H9 (cell line): ENCODE measurements at regions not wholly inside any gene's neighbourhood (a gene's known extent, or its start where the extent isn't known, plus 50 kb on each side); places are given as distances from the start of the nearest gene placed in this dataset.

Experiments
- DNase-seq: peaks from one replicate; pipeline ENCODE4 v3.0.0-alpha.2; 2017
- H2AFZ ChIP-seq: one replicate; pipeline ENCODE4 v1.6.1; 2013; ENCODE audit warnings: mild to moderate bottlenecking, low read length, control low read depth, moderate library complexity
- H2AK5ac ChIP-seq: 2 replicates; pipeline ENCODE4 v1.6.1; 2013; ENCODE audit warnings: low read length, control low read depth, mixed read lengths; ENCODE audit not compliant: insufficient read length
- H2BK120ac ChIP-seq: one replicate; pipeline ENCODE4 v1.6.1; 2013; ENCODE audit warnings: low read depth, mild to moderate bottlenecking, low read length, control low read depth, inconsistent platforms; ENCODE audit not compliant: poor library complexity, severe bottlenecking
- H2BK12ac ChIP-seq: 2 replicates; pipeline ENCODE4 v1.6.1; 2013; ENCODE audit warnings: low read length, control low read depth, mixed read lengths, low read depth; ENCODE audit not compliant: insufficient read length
- H2BK15ac ChIP-seq: 2 replicates; pipeline ENCODE4 v1.6.1; 2013; ENCODE audit warnings: low read depth, low read length, control low read depth
- H2BK20ac ChIP-seq: one replicate; pipeline ENCODE4 v1.6.1; 2013; ENCODE audit warnings: low read depth, mild to moderate bottlenecking, low read length, control low read depth, inconsistent platforms; ENCODE audit not compliant: poor library complexity, severe bottlenecking
- H2BK5ac ChIP-seq: 2 replicates; pipeline ENCODE4 v1.6.1; 2013; ENCODE audit warnings: low read length, control low read depth, mixed read lengths; ENCODE audit not compliant: insufficient read length
- H3K14ac ChIP-seq: 2 replicates; pipeline ENCODE4 v1.6.1; 2013; ENCODE audit warnings: low read length, control low read depth; ENCODE audit not compliant: insufficient read depth
- H3K18ac ChIP-seq: 2 replicates; pipeline ENCODE4 v1.6.1; 2013; ENCODE audit warnings: low read depth, mild to moderate bottlenecking, mixed read lengths, low read length, control low read depth; ENCODE audit not compliant: insufficient read length
- H3K23ac ChIP-seq: 2 replicates; pipeline ENCODE4 v1.6.1; 2013; ENCODE audit warnings: low read length, control low read depth, mixed read lengths, low read depth; ENCODE audit not compliant: insufficient read length
- H3K23me2 ChIP-seq: 2 replicates; pipeline ENCODE4 v1.6.1; 2013; ENCODE audit warnings: low read depth, mild to moderate bottlenecking, mixed read lengths, low read length, control low read depth; ENCODE audit not compliant: insufficient read length, poor library complexity, severe bottlenecking
- H3K27ac ChIP-seq: 2 replicates; pipeline ENCODE4 v1.5.1; 2013; ENCODE audit warnings: low read length, control low read depth, mixed read lengths, low read depth; ENCODE audit not compliant: insufficient read length
- H3K27me3 ChIP-seq: 2 replicates; pipeline ENCODE4 v1.6.1; 2013; ENCODE audit warnings: low read length, control low read depth, inconsistent platforms; ENCODE audit not compliant: insufficient read depth
- H3K4ac ChIP-seq: 2 replicates; pipeline ENCODE4 v1.6.1; 2013; ENCODE audit warnings: low read depth, mild to moderate bottlenecking, control low read depth, inconsistent platforms, low read length, moderate library complexity
- H3K4me1 ChIP-seq: 2 replicates; pipeline ENCODE4 v1.6.1; 2013; ENCODE audit warnings: low read length, control low read depth, inconsistent platforms; ENCODE audit not compliant: insufficient read depth
- H3K4me2 ChIP-seq: 2 replicates; pipeline ENCODE4 v1.6.1; 2013; ENCODE audit warnings: low read length, control low read depth, mixed read lengths; ENCODE audit not compliant: insufficient read length, insufficient read depth
- H3K56ac ChIP-seq: 2 replicates; pipeline ENCODE4 v1.6.1; 2013; ENCODE audit warnings: low read depth, mild to moderate bottlenecking, mixed read lengths, low read length, control low read depth; ENCODE audit not compliant: insufficient read length
- H3K79me1 ChIP-seq: 2 replicates; pipeline ENCODE4 v1.6.1; 2013; ENCODE audit warnings: low read depth, mild to moderate bottlenecking, moderate library complexity, low read length, control low read depth, inconsistent platforms; ENCODE audit not compliant: insufficient read depth, poor library complexity, severe bottlenecking
- H3K79me2 ChIP-seq: 2 replicates; pipeline ENCODE4 v1.6.1; 2013; ENCODE audit warnings: low read length, control low read depth, inconsistent platforms; ENCODE audit not compliant: insufficient read depth
- H3K9ac ChIP-seq: 2 replicates; pipeline ENCODE4 v1.6.1; 2013; ENCODE audit warnings: low read length, control low read depth, mixed read lengths; ENCODE audit not compliant: insufficient read length; ENCODE audit errors: extremely low read depth
- H3K9me3 ChIP-seq: one replicate; pipeline ENCODE4 v1.6.1; 2013; ENCODE audit warnings: low read depth, low read length, inconsistent platforms; ENCODE audit not compliant: control insufficient read depth
- H3T11ph ChIP-seq: one replicate; pipeline ENCODE4 v1.6.1; 2013; ENCODE audit warnings: mild to moderate bottlenecking, low read length, control low read depth, inconsistent platforms
- H4K20me1 ChIP-seq: one replicate; pipeline ENCODE4 v1.6.1; 2013; ENCODE audit not compliant: control insufficient read depth, insufficient read length, insufficient read depth
- H4K5ac ChIP-seq: 2 replicates; pipeline ENCODE4 v1.6.1; 2013; ENCODE audit warnings: low read depth, mild to moderate bottlenecking, mixed read lengths, low read length, control low read depth; ENCODE audit not compliant: insufficient read length
- H4K8ac ChIP-seq: replicated peaks from 2 replicates; pipeline ENCODE4 v1.6.1; 2013; ENCODE audit warnings: low read length, control low read depth, mixed read lengths, low read depth; ENCODE audit not compliant: insufficient read length
- H4K91ac ChIP-seq: 2 replicates; pipeline ENCODE4 v1.6.1; 2013; ENCODE audit warnings: low read depth, mild to moderate bottlenecking, moderate library complexity, mixed read lengths, low read length, control low read depth; ENCODE audit not compliant: insufficient read length
- H3K27ac Mint-ChIP-seq, 3 experiments: 2 replicates in 2 of 3; 3 replicates in 1 of 3; pipeline ENCODE4 v1.8.0; 2020 to 2021; ENCODE audit warnings: mixed read lengths in 3 of 3, mild to moderate bottlenecking in 1 of 3, moderate library complexity in 1 of 3
- H3K27me3 Mint-ChIP-seq: 2 replicates; pipeline ENCODE4 v1.8.0; 2021; ENCODE audit warnings: low read depth, mild to moderate bottlenecking, moderate library complexity, mixed read lengths
- H3K36me3 Mint-ChIP-seq, 3 experiments: 2 replicates in 2 of 3; 3 replicates in 1 of 3; pipeline ENCODE4 v1.8.0; 2020 to 2021; ENCODE audit warnings: low read depth in 3 of 3, mixed read lengths in 3 of 3; ENCODE audit not compliant: insufficient read depth in 1 of 3
- H3K4me1 Mint-ChIP-seq, 2 experiments: 2 replicates each; pipeline ENCODE4 v1.8.0; 2020; ENCODE audit warnings: mixed read lengths in 2 of 2
- H3K4me3 Mint-ChIP-seq, 2 experiments: 2 replicates in 1 of 2; 3 replicates in 1 of 2; pipeline ENCODE4 v1.8.0; 2020 to 2021; ENCODE audit warnings: mild to moderate bottlenecking in 2 of 2, mixed read lengths in 2 of 2, moderate library complexity in 1 of 2
- H3K9me3 Mint-ChIP-seq, 2 experiments: 2 replicates in 1 of 2; 3 replicates in 1 of 2; pipeline ENCODE4 v1.8.0; 2020; ENCODE audit warnings: mild to moderate bottlenecking in 2 of 2, mixed read lengths in 2 of 2, moderate library complexity in 1 of 2
- CTCF ChIP-seq: fragments of 200-600 bp; sonication (generic); conservative IDR thresholded peaks from 3 replicates; pipeline ENCODE4 v1.8.0; 2021; ENCODE audit warnings: antibody characterized with exemption, mild to moderate bottlenecking
- WGBS: extraction: QIAGEN DNeasy Blood & Tissue Kit; methylation state at CpG from one replicate; pipeline ENCODE4 v1.1.7; 2013; ENCODE audit warnings: missing lambda C conversion rate, low lambda C conversion rate, mixed read lengths; ENCODE audit not compliant: insufficient read length; ENCODE audit errors: extremely low coverage; 5-methylcytosine and 5-hydroxymethylcytosine counted together

GRCh38 chr4:29734343-29735213, 985.6 kb upstream of the PCDH7 start:
- no peaks in the 10 kb centered on the region for H3K9me3 ChIP-seq
- no peak overlapping the region for H3K4ac ChIP-seq
- H2AK5ac ChIP-seq = no peak overlapping the region
- H3K27me3 Mint-ChIP-seq = no peaks in the 10 kb centered on the region
- H3K79me1 ChIP-seq = no peaks in the 10 kb centered on the region
- no peaks in the 10 kb centered on the region for H3K4me1 Mint-ChIP-seq
- H3K79me2 ChIP-seq = no peaks in the 10 kb centered on the region
- H3K9me3 Mint-ChIP-seq = no peaks in the 10 kb centered on the region; a peak in 1 of 5 replicates
- H2BK12ac ChIP-seq = no peak overlapping the region
- H4K5ac ChIP-seq = no peak overlapping the region
- no peak for TF ChIP-seq CTCF
- no peaks in the 10 kb centered on the region for H3K4me1 ChIP-seq
- H2AFZ ChIP-seq = no peak overlapping the region
- no peaks in the 10 kb centered on the region for H3K23me2 ChIP-seq
- WGBS = no CpG with 5 or more reads among the region's 8 CpGs
- H3K23ac ChIP-seq = no peak overlapping the region
- H3T11ph ChIP-seq = no peak overlapping the region
- H3K27me3 ChIP-seq = no peaks in the 10 kb centered on the region
- no peak overlapping the region for H3K9ac ChIP-seq
- H2BK20ac ChIP-seq = no peak overlapping the region
- no peak overlapping the region for H3K14ac ChIP-seq
- H3K56ac ChIP-seq = no peak overlapping the region
- no peak overlapping the region for H3K18ac ChIP-seq
- H3K36me3 Mint-ChIP-seq = no peaks in the 10 kb centered on the region
- H4K91ac ChIP-seq = no peak overlapping the region
- no peak overlapping the region for H2BK120ac ChIP-seq
- H3K27ac Mint-ChIP-seq = no peak overlapping the region
- no peak overlapping the region for H2BK5ac ChIP-seq
- no peak overlapping the region for H2BK15ac ChIP-seq
- no peak overlapping the region for H4K8ac ChIP-seq
- no peak overlapping the region for H3K27ac ChIP-seq
- DNase-seq = no peak
- H4K20me1 ChIP-seq = no peaks in the 10 kb centered on the region
- no peak overlapping the region for H3K4me2 ChIP-seq
- H3K4me3 Mint-ChIP-seq = no peak overlapping the region
